H9 (cell line): ENCODE measurements at regions not wholly inside any gene's neighbourhood (a gene's known extent, or its start where the extent isn't known, plus 50 kb on each side); places are given as distances from the start of the nearest gene placed in this dataset.

ENCODE experiments used
- DNase-seq: peaks from one replicate; pipeline ENCODE4 v3.0.0-alpha.2; 2017
- H2AFZ ChIP-seq: one replicate; pipeline ENCODE4 v1.6.1; 2013; ENCODE audit warnings: mild to moderate bottlenecking, low read length, control low read depth, moderate library complexity
- H2AK5ac ChIP-seq: 2 replicates; pipeline ENCODE4 v1.6.1; 2013; ENCODE audit warnings: low read length, control low read depth, mixed read lengths; ENCODE audit not compliant: insufficient read length
- H2BK120ac ChIP-seq: one replicate; pipeline ENCODE4 v1.6.1; 2013; ENCODE audit warnings: low read depth, mild to moderate bottlenecking, low read length, control low read depth, inconsistent platforms; ENCODE audit not compliant: poor library complexity, severe bottlenecking
- H2BK12ac ChIP-seq: 2 replicates; pipeline ENCODE4 v1.6.1; 2013; ENCODE audit warnings: low read length, control low read depth, mixed read lengths, low read depth; ENCODE audit not compliant: insufficient read length
- H2BK15ac ChIP-seq: 2 replicates; pipeline ENCODE4 v1.6.1; 2013; ENCODE audit warnings: low read depth, low read length, control low read depth
- H2BK20ac ChIP-seq: one replicate; pipeline ENCODE4 v1.6.1; 2013; ENCODE audit warnings: low read depth, mild to moderate bottlenecking, low read length, control low read depth, inconsistent platforms; ENCODE audit not compliant: poor library complexity, severe bottlenecking
- H2BK5ac ChIP-seq: 2 replicates; pipeline ENCODE4 v1.6.1; 2013; ENCODE audit warnings: low read length, control low read depth, mixed read lengths; ENCODE audit not compliant: insufficient read length
- H3K14ac ChIP-seq: 2 replicates; pipeline ENCODE4 v1.6.1; 2013; ENCODE audit warnings: low read length, control low read depth; ENCODE audit not compliant: insufficient read depth
- H3K18ac ChIP-seq: 2 replicates; pipeline ENCODE4 v1.6.1; 2013; ENCODE audit warnings: low read depth, mild to moderate bottlenecking, mixed read lengths, low read length, control low read depth; ENCODE audit not compliant: insufficient read length
- H3K23ac ChIP-seq: 2 replicates; pipeline ENCODE4 v1.6.1; 2013; ENCODE audit warnings: low read length, control low read depth, mixed read lengths, low read depth; ENCODE audit not compliant: insufficient read length
- H3K23me2 ChIP-seq: 2 replicates; pipeline ENCODE4 v1.6.1; 2013; ENCODE audit warnings: low read depth, mild to moderate bottlenecking, mixed read lengths, low read length, control low read depth; ENCODE audit not compliant: insufficient read length, poor library complexity, severe bottlenecking
- H3K27ac ChIP-seq: 2 replicates; pipeline ENCODE4 v1.5.1; 2013; ENCODE audit warnings: low read length, control low read depth, mixed read lengths, low read depth; ENCODE audit not compliant: insufficient read length
- H3K27me3 ChIP-seq: 2 replicates; pipeline ENCODE4 v1.6.1; 2013; ENCODE audit warnings: low read length, control low read depth, inconsistent platforms; ENCODE audit not compliant: insufficient read depth
- H3K4ac ChIP-seq: 2 replicates; pipeline ENCODE4 v1.6.1; 2013; ENCODE audit warnings: low read depth, mild to moderate bottlenecking, control low read depth, inconsistent platforms, low read length, moderate library complexity
- H3K4me1 ChIP-seq: 2 replicates; pipeline ENCODE4 v1.6.1; 2013; ENCODE audit warnings: low read length, control low read depth, inconsistent platforms; ENCODE audit not compliant: insufficient read depth
- H3K4me2 ChIP-seq: 2 replicates; pipeline ENCODE4 v1.6.1; 2013; ENCODE audit warnings: low read length, control low read depth, mixed read lengths; ENCODE audit not compliant: insufficient read length, insufficient read depth
- H3K56ac ChIP-seq: 2 replicates; pipeline ENCODE4 v1.6.1; 2013; ENCODE audit warnings: low read depth, mild to moderate bottlenecking, mixed read lengths, low read length, control low read depth; ENCODE audit not compliant: insufficient read length
- H3K79me1 ChIP-seq: 2 replicates; pipeline ENCODE4 v1.6.1; 2013; ENCODE audit warnings: low read depth, mild to moderate bottlenecking, moderate library complexity, low read length, control low read depth, inconsistent platforms; ENCODE audit not compliant: insufficient read depth, poor library complexity, severe bottlenecking
- H3K79me2 ChIP-seq: 2 replicates; pipeline ENCODE4 v1.6.1; 2013; ENCODE audit warnings: low read length, control low read depth, inconsistent platforms; ENCODE audit not compliant: insufficient read depth
- H3K9ac ChIP-seq: 2 replicates; pipeline ENCODE4 v1.6.1; 2013; ENCODE audit warnings: low read length, control low read depth, mixed read lengths; ENCODE audit not compliant: insufficient read length; ENCODE audit errors: extremely low read depth
- H3K9me3 ChIP-seq: one replicate; pipeline ENCODE4 v1.6.1; 2013; ENCODE audit warnings: low read depth, low read length, inconsistent platforms; ENCODE audit not compliant: control insufficient read depth
- H3T11ph ChIP-seq: one replicate; pipeline ENCODE4 v1.6.1; 2013; ENCODE audit warnings: mild to moderate bottlenecking, low read length, control low read depth, inconsistent platforms
- H4K20me1 ChIP-seq: one replicate; pipeline ENCODE4 v1.6.1; 2013; ENCODE audit not compliant: control insufficient read depth, insufficient read length, insufficient read depth
- H4K5ac ChIP-seq: 2 replicates; pipeline ENCODE4 v1.6.1; 2013; ENCODE audit warnings: low read depth, mild to moderate bottlenecking, mixed read lengths, low read length, control low read depth; ENCODE audit not compliant: insufficient read length
- H4K8ac ChIP-seq: replicated peaks from 2 replicates; pipeline ENCODE4 v1.6.1; 2013; ENCODE audit warnings: low read length, control low read depth, mixed read lengths, low read depth; ENCODE audit not compliant: insufficient read length
- H4K91ac ChIP-seq: 2 replicates; pipeline ENCODE4 v1.6.1; 2013; ENCODE audit warnings: low read depth, mild to moderate bottlenecking, moderate library complexity, mixed read lengths, low read length, control low read depth; ENCODE audit not compliant: insufficient read length
- H3K27ac Mint-ChIP-seq, 3 experiments: 2 replicates in 2 of 3; 3 replicates in 1 of 3; pipeline ENCODE4 v1.8.0; 2020 to 2021; ENCODE audit warnings: mixed read lengths in 3 of 3, mild to moderate bottlenecking in 1 of 3, moderate library complexity in 1 of 3
- H3K27me3 Mint-ChIP-seq: 2 replicates; pipeline ENCODE4 v1.8.0; 2021; ENCODE audit warnings: low read depth, mild to moderate bottlenecking, moderate library complexity, mixed read lengths
- H3K36me3 Mint-ChIP-seq, 3 experiments: 2 replicates in 2 of 3; 3 replicates in 1 of 3; pipeline ENCODE4 v1.8.0; 2020 to 2021; ENCODE audit warnings: low read depth in 3 of 3, mixed read lengths in 3 of 3; ENCODE audit not compliant: insufficient read depth in 1 of 3
- H3K4me1 Mint-ChIP-seq, 2 experiments: 2 replicates each; pipeline ENCODE4 v1.8.0; 2020; ENCODE audit warnings: mixed read lengths in 2 of 2
- H3K4me3 Mint-ChIP-seq, 2 experiments: 2 replicates in 1 of 2; 3 replicates in 1 of 2; pipeline ENCODE4 v1.8.0; 2020 to 2021; ENCODE audit warnings: mild to moderate bottlenecking in 2 of 2, mixed read lengths in 2 of 2, moderate library complexity in 1 of 2
- H3K9me3 Mint-ChIP-seq, 2 experiments: 2 replicates in 1 of 2; 3 replicates in 1 of 2; pipeline ENCODE4 v1.8.0; 2020; ENCODE audit warnings: mild to moderate bottlenecking in 2 of 2, mixed read lengths in 2 of 2, moderate library complexity in 1 of 2
- CTCF ChIP-seq: fragments of 200-600 bp; sonication (generic); conservative IDR thresholded peaks from 3 replicates; pipeline ENCODE4 v1.8.0; 2021; ENCODE audit warnings: antibody characterized with exemption, mild to moderate bottlenecking
- WGBS: extraction: QIAGEN DNeasy Blood & Tissue Kit; methylation state at CpG from one replicate; pipeline ENCODE4 v1.1.7; 2013; ENCODE audit warnings: missing lambda C conversion rate, low lambda C conversion rate, mixed read lengths; ENCODE audit not compliant: insufficient read length; ENCODE audit errors: extremely low coverage; 5-methylcytosine and 5-hydroxymethylcytosine counted together

- Histone ChIP-seq H3K4ac (no peak overlapping the region), H2AFZ (no peak overlapping the region), H3K14ac (no peak overlapping the region), H2BK15ac (no peak overlapping the region), H4K20me1 (no peaks in the 10 kb centered on the region), H3K56ac (no peak overlapping the region), H3K27me3 (no peaks in the 10 kb centered on the region), H3K23me2 (no peaks in the 10 kb centered on the region), H3K27ac (no peak overlapping the region), H2BK12ac (no peak overlapping the region), H3K18ac (no peak overlapping the region), H4K91ac (no peak overlapping the region), H3K23ac (no peak overlapping the region), H3K79me2 (no peaks in the 10 kb centered on the region), H3T11ph (no peak overlapping the region), H3K9ac (no peak overlapping the region), H3K4me2 (no peak overlapping the region), H4K5ac (no peak overlapping the region), H3K79me1 (no peaks in the 10 kb centered on the region), H2AK5ac (no peak overlapping the region), H3K9me3 (no peaks in the 10 kb centered on the region), H4K8ac (no peak overlapping the region), H3K4me1 (0 out of 2 replicates have a peak, but pooled peaks cover 3% of the 10 kb centered on the region), H2BK120ac (no peak overlapping the region), H2BK5ac (no peak overlapping the region), H2BK20ac (no peak overlapping the region)
- no peaks in the 10 kb centered on the region for H3K9me3 Mint-ChIP-seq
- WGBS: no CpG with 5 or more reads among the region's 3 CpGs
- H3K36me3 Mint-ChIP-seq: no peaks in the 10 kb centered on the region
- no peaks in the 10 kb centered on the region for H3K27me3 Mint-ChIP-seq
- no peak for TF ChIP-seq CTCF
- no peak overlapping the region; a peak in 1 of 7 replicates for H3K27ac Mint-ChIP-seq
- no peak for DNase-seq
- H3K4me1 Mint-ChIP-seq: no peaks in the 10 kb centered on the region
- no peak overlapping the region for H3K4me3 Mint-ChIP-seq
These were observed 778.1 kb downstream of the SEMA5A start for GRCh38 chr5:8767746-8768145.
